DMS 273 treated with DMSO at 0.1 percent for 48 hours (cell line): ENCODE measurements at regions not wholly inside any gene's neighbourhood (a gene's known extent, or its start where the extent isn't known, plus 50 kb on each side); places are given as distances from the start of the nearest gene placed in this dataset.

Source experiments
- DNase-seq: peaks from one replicate; lab custom pipeline; 2025; lab: John Stamatoyannopoulos, UW

- no peak for DNase-seq
Measured at GRCh38 chr2:238561230-238561629, 134.5 kb downstream of the ASB1 start.

- no peak for DNase-seq
Measured at GRCh38 chr2:238562446-238562845, 135.7 kb downstream of the ASB1 start.

- DNase-seq, result no peak
Measured at GRCh38 chr2:238563551-238563950, 136.8 kb downstream of the ASB1 start.

GRCh38 chr2:238564286-238564920, 137.7 kb downstream of the ASB1 start:
- no peak for DNase-seq

- DNase-seq, result no peak
Measured at GRCh38 chr2:238565031-238565430, 138.3 kb downstream of the ASB1 start.

GRCh38 chr2:238566001-238566645, 139.4 kb downstream of the ASB1 start:
- DNase-seq, result no peak

- no peak for DNase-seq
Measured at GRCh38 chr2:238567067-238567855, 140.5 kb downstream of the ASB1 start.

- no peak for DNase-seq
Measured at GRCh38 chr2:238567996-238568395, 141.3 kb downstream of the ASB1 start.

- DNase-seq, result no peak
Measured at GRCh38 chr2:238568455-238569440, 142.0 kb downstream of the ASB1 start.

- no peak for DNase-seq
Measured at GRCh38 chr2:238569507-238570195, 142.9 kb downstream of the ASB1 start.

- DNase-seq, result no peak
Measured at GRCh38 chr2:238570391-238570790, 143.7 kb downstream of the ASB1 start.

- DNase-seq, result no peak
Measured at GRCh38 chr2:238570926-238571325, 144.2 kb downstream of the ASB1 start.

GRCh38 chr2:238571661-238572372, 145.1 kb downstream of the ASB1 start:
- DNase-seq, result no peak

- no peak for DNase-seq
Measured at GRCh38 chr2:238573065-238573778, 146.5 kb downstream of the ASB1 start.

GRCh38 chr2:238573916-238574315, 147.2 kb downstream of the ASB1 start:
- DNase-seq, result no peak

- DNase-seq, result no peak
Measured at GRCh38 chr2:238574490-238575271, 148.0 kb downstream of the ASB1 start.

GRCh38 chr2:238576674-238577073, 149.9 kb downstream of the ASB1 start:
- DNase-seq, result no peak

GRCh38 chr2:238578256-238578655, 151.5 kb downstream of the ASB1 start:
- no peak for DNase-seq

GRCh38 chr2:238580486-238580885, 153.8 kb downstream of the ASB1 start:
- no peak for DNase-seq
